Ovary (tissue), 3 donors: ENCODE measurements at regions not wholly inside any gene's neighbourhood (a gene's known extent, or its start where the extent isn't known, plus 50 kb on each side); places are given as distances from the start of the nearest gene placed in this dataset.

Experiments
- CTCF ChIP-seq, 3 donors: fragments of 450-650 bp in 2 of 3; fragments of 200-600 bp in 1 of 3; IDR thresholded peaks; one replicate each; pipeline versions ENCODE4 v1.5.1 to v1.8.0; 2016 to 2022; ENCODE audit warnings: antibody characterized with exemption in 3 of 3, mild to moderate bottlenecking in 1 of 3
- EP300 ChIP-seq: sonication (generic); formaldehyde crosslinking; IDR thresholded peaks from one replicate; pipeline ENCODE4 v1.6.1; 2017; ENCODE audit warnings: antibody characterized with exemption
- POLR2A ChIP-seq: fragments of 450-650 bp; IDR thresholded peaks from one replicate; pipeline ENCODE4 v1.6.1; 2017; ENCODE audit warnings: antibody characterized with exemption, mild to moderate bottlenecking, moderate library complexity
- donor health status: DM: no; HTN: no; CAD: no.

GRCh38 chr3:153502682-153503081 lies 340.7 kb downstream of the RAP2B start:
- TF ChIP-seq POLR2A (no peak), CTCF (IDR thresholded peaks at IDR 0.05) (no peak), EP300 (no peak)
